Vagina (tissue), 2 donors: ENCODE measurements at regions not wholly inside any gene's neighbourhood (a gene's known extent, or its start where the extent isn't known, plus 50 kb on each side); places are given as distances from the start of the nearest gene placed in this dataset.

Experiments
- CTCF ChIP-seq, 3 experiments: fragments of 450-650 bp in 2 of 3; fragments of 200-600 bp in 1 of 3; sonication (generic) in 1 of 3; IDR thresholded peaks; one replicate each; pipeline ENCODE4 v1.5.1; 2017 to 2019; ENCODE audit warnings: antibody characterized with exemption in 3 of 3, mild to moderate bottlenecking in 2 of 3, moderate library complexity in 2 of 3
- POLR2A ChIP-seq, 2 donors: fragments of 450-650 bp; IDR thresholded peaks; one replicate each; pipeline ENCODE4 v1.6.1; 2017; ENCODE audit warnings: antibody characterized with exemption in 2 of 2, mild to moderate bottlenecking in 2 of 2, moderate library complexity in 2 of 2

GRCh38 chr1:229028544-229028943 lies 242.4 kb upstream of the RAB4A start:
- TF ChIP-seq CTCF (IDR thresholded peaks at IDR 0.05), result no peak
- TF ChIP-seq POLR2A (IDR thresholded peaks at IDR 0.05), result no peak
